GM21390 (cell line): ENCODE measurements at regions not wholly inside any gene's neighbourhood (a gene's known extent, or its start where the extent isn't known, plus 50 kb on each side); places are given as distances from the start of the nearest gene placed in this dataset.
"Not testable (repeated sequence)": the region's sequence is repeated elsewhere in the genome, so short reads cannot be mapped to it uniquely, and the experiment has no call there.

Source experiments
- ATAC-seq: cut with Tn5 transposase; IDR thresholded peaks from one replicate; pipeline ENCODE4 v1.9.1; 2021; ENCODE audit not compliant: unreplicated experiment

- ATAC-seq: not testable (repeated sequence)
Observed at GRCh38 chr3:75311306-75311705, 352.8 kb upstream of the FRG2C start.

GRCh38 chr3:75312469-75312868 is 351.7 kb upstream of the FRG2C start:
- ATAC-seq: not testable (repeated sequence)

- ATAC-seq: not testable (repeated sequence)
Observed at GRCh38 chr3:75319776-75320175, 344.4 kb upstream of the FRG2C start.

- no peak for ATAC-seq
Observed at GRCh38 chr3:75320369-75320768, 343.8 kb upstream of the FRG2C start.

- ATAC-seq: no peak
Observed at GRCh38 chr3:75321060-75321459, 343.1 kb upstream of the FRG2C start.

GRCh38 chr3:75323936-75324335 is 340.2 kb upstream of the FRG2C start:
- not testable (repeated sequence) for ATAC-seq

GRCh38 chr3:75325716-75326115 is 338.4 kb upstream of the FRG2C start:
- no peak for ATAC-seq

- no peak for ATAC-seq
Observed at GRCh38 chr3:75327453-75327852, 336.7 kb upstream of the FRG2C start.

GRCh38 chr3:75329476-75330097 is 334.5 kb upstream of the FRG2C start:
- no peak for ATAC-seq

GRCh38 chr3:75330446-75330845 is 333.7 kb upstream of the FRG2C start:
- not testable (repeated sequence) for ATAC-seq

GRCh38 chr3:75332090-75332489 is 332.0 kb upstream of the FRG2C start:
- ATAC-seq: not testable (repeated sequence)

GRCh38 chr3:75332794-75333193 is 331.3 kb upstream of the FRG2C start:
- no peak for ATAC-seq

GRCh38 chr3:75334299-75334698 is 329.8 kb upstream of the FRG2C start:
- ATAC-seq: no peak

- ATAC-seq: no peak
Observed at GRCh38 chr3:75337226-75337900, 326.8 kb upstream of the FRG2C start.

- no peak for ATAC-seq
Observed at GRCh38 chr3:75338342-75338741, 325.8 kb upstream of the FRG2C start.

GRCh38 chr3:75341324-75342067 is 322.6 kb upstream of the FRG2C start:
- no peak for ATAC-seq

GRCh38 chr3:75342425-75342824 is 321.7 kb upstream of the FRG2C start:
- ATAC-seq: no peak

GRCh38 chr3:75350536-75350935 is 313.6 kb upstream of the FRG2C start:
- ATAC-seq: not testable (repeated sequence)

- ATAC-seq: not testable (repeated sequence)
Observed at GRCh38 chr3:75362086-75362784, 301.9 kb upstream of the FRG2C start.

GRCh38 chr3:75372964-75373363 is 291.2 kb upstream of the FRG2C start:
- ATAC-seq: not testable (repeated sequence)

GRCh38 chr3:75379840-75380239 is 284.3 kb upstream of the FRG2C start:
- not testable (repeated sequence) for ATAC-seq
